PC-9 (cell line): ENCODE measurements at regions not wholly inside any gene's neighbourhood (a gene's known extent, or its start where the extent isn't known, plus 50 kb on each side); places are given as distances from the start of the nearest gene placed in this dataset.

Experiments used
- BruUV-seq: library from RNA; stranded (reverse); fragments of 400-500 nt; replicated peaks from 2 replicates; lab custom pipeline; 2021; lab: Mats Ljungman, UMichigan
- CTCF ChIA-PET: fragments of 300-600 bp; sonication (Branson Sonifier 250); formaldehyde crosslinking; loops from one replicate; lab custom pipeline; 2022; ENCODE audit warnings: antibody characterized with exemption; lab: Charles Lee
- POLR2A ChIA-PET: fragments of 300-600 bp; sonication (Branson Sonifier 250); formaldehyde crosslinking; loops from one replicate; lab custom pipeline; 2022; ENCODE audit warnings: antibody characterized with exemption; ENCODE audit not compliant: unreplicated experiment; lab: Charles Lee
- DNase-seq, 2 experiments: peaks; one replicate each; pipeline versions ENCODE4 v3.0.0 to v3.0.0-alpha.2; 2015 to 2022; ENCODE audit warnings: mixed read lengths in 1 of 2
- H2AFZ ChIP-seq: fragments of 200-600 bp; sonication (generic); 2 replicates; pipeline ENCODE4 v1.8.1; 2017; ENCODE audit warnings: antibody characterized with exemption
- H3F3A ChIP-seq: fragments of 200-600 bp; sonication (generic); 2 replicates; pipeline ENCODE4 v1.8.1; 2017; ENCODE audit warnings: antibody characterized with exemption, mild to moderate bottlenecking, low read depth; ENCODE audit not compliant: insufficient read depth
- H3K27ac ChIP-seq: fragments of 200-600 bp; sonication (generic); 2 replicates; pipeline ENCODE4 v1.6.1; 2016; ENCODE audit warnings: mixed run types
- H3K27me3 ChIP-seq: fragments of 200-600 bp; sonication (generic); 2 replicates; pipeline ENCODE4 v1.6.1; 2016; ENCODE audit warnings: low read depth, mixed run types; ENCODE audit not compliant: insufficient read depth
- H3K36me3 ChIP-seq: fragments of 200-600 bp; sonication (generic); 2 replicates; pipeline ENCODE4 v1.6.1; 2016; ENCODE audit warnings: low read depth, mixed run types
- H3K4me1 ChIP-seq: fragments of 200-600 bp; sonication (generic); replicated peaks from 2 replicates; pipeline ENCODE4 v1.6.1; 2016; ENCODE audit warnings: mixed run types; ENCODE audit not compliant: insufficient read depth
- H3K4me2 ChIP-seq: fragments of 200-600 bp; sonication (generic); 2 replicates; pipeline ENCODE4 v1.6.1; 2017; ENCODE audit warnings: mixed run types
- H3K4me3 ChIP-seq: fragments of 200-600 bp; sonication (generic); 2 replicates; pipeline ENCODE4 v1.6.1; 2016; ENCODE audit warnings: mixed run types
- H3K79me2 ChIP-seq: fragments of 200-600 bp; sonication (generic); 2 replicates; pipeline ENCODE4 v1.6.1; 2017; ENCODE audit warnings: low read depth, mixed run types
- H3K9me2 ChIP-seq: fragments of 200-600 bp; sonication (generic); 2 replicates; pipeline ENCODE4 v1.8.1; 2017; ENCODE audit warnings: mild to moderate bottlenecking; ENCODE audit not compliant: insufficient read depth
- H3K9me3 ChIP-seq: fragments of 200-600 bp; sonication (generic); 2 replicates; pipeline ENCODE4 v1.8.1; 2016; ENCODE audit warnings: low read depth; ENCODE audit not compliant: insufficient read depth
- H4K20me1 ChIP-seq: fragments of 200-600 bp; sonication (generic); 2 replicates; pipeline ENCODE4 v1.8.1; 2017; ENCODE audit not compliant: insufficient read depth
- EZH2 ChIP-seq: fragments of 200-600 bp; sonication (generic); IDR thresholded peaks from 2 replicates; pipeline ENCODE4 v1.8.0; 2017; ENCODE audit warnings: antibody characterized with exemption, low read depth
- intact Hi-C: fragments of 100-400 bp; cut with micrococcal nuclease; formaldehyde crosslinking; loops from one replicate; pipeline ENCODE4 v1.10.0; 2022; ENCODE audit not compliant: unreplicated experiment
- TF ChIP-seq, protein P1 (sequence below): fragments of 200-600 bp; sonication (generic); conservative IDR thresholded peaks from 2 replicates; pipeline ENCODE4 v1.6.1; 2017; ENCODE audit warnings: mixed run types, antibody characterized with exemption, mild to moderate bottlenecking, moderate library complexity

DNA sequence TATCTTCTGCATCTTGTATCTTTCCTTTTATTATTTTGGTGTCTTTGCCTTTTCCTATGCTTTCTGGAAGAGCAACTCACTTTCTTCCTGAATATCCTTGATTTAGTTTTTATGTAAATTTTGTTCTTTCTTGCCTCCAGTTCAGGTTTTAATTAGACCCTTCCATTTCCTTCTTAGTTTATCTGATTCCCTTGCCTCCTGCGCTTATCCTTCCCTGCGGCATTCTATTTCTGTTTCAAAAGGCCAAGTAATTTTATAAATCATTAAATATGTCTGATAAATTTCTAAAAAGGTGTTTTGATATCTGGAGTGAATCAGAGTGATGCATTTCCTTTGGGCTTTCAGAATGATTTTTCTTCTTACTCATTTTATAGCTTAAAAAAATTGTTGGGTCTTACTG is 167.7 kb upstream of the WDR11 start:
- Histone ChIP-seq H3K27me3 (no peaks in the 10 kb centered on the region), H3K4me3 (no peak overlapping the region), H3K36me3 (no peaks in the 10 kb centered on the region), H3K4me2 (no peak overlapping the region), H3K79me2 (no peaks in the 10 kb centered on the region), H4K20me1 (no peaks in the 10 kb centered on the region), H3K27ac (no peak overlapping the region), H2AFZ (no peak overlapping the region), H3K9me2 (no peaks in the 10 kb centered on the region), H3K4me1 (no peaks in the 10 kb centered on the region), H3F3A (no peaks in the 10 kb centered on the region), H3K9me3 (no peaks in the 10 kb centered on the region)
- ChIA-PET CTCF (no interaction called here), POLR2A (no interaction called here)
- DNase-seq = no peak
- no TSS peak for BruUV-seq
- TF ChIP-seq EZH2 = no peak
- TF ChIP-seq, protein P1, sequence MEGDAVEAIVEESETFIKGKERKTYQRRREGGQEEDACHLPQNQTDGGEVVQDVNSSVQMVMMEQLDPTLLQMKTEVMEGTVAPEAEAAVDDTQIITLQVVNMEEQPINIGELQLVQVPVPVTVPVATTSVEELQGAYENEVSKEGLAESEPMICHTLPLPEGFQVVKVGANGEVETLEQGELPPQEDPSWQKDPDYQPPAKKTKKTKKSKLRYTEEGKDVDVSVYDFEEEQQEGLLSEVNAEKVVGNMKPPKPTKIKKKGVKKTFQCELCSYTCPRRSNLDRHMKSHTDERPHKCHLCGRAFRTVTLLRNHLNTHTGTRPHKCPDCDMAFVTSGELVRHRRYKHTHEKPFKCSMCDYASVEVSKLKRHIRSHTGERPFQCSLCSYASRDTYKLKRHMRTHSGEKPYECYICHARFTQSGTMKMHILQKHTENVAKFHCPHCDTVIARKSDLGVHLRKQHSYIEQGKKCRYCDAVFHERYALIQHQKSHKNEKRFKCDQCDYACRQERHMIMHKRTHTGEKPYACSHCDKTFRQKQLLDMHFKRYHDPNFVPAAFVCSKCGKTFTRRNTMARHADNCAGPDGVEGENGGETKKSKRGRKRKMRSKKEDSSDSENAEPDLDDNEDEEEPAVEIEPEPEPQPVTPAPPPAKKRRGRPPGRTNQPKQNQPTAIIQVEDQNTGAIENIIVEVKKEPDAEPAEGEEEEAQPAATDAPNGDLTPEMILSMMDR = no peak
- intact Hi-C loops = no loop called here

DNA sequence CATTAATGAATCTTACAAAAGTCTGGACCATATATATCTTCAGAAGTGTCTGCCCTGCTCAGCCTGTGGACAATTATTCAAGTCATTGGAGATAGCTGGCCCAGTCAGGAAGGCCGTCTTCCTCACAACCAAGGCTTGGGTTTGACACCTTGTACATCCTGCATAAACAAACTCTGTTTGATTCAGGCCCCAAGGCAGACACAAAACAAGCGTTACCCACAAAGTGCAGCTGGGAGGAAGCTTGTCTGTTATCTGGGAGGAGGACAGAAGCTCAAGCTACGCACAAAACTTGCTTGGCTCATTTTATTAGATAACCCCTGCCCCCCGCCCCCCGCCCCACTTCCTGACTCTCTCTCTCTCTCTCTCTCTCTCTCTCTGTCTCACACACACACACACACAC is 166.9 kb upstream of the WDR11 start:
- TF ChIP-seq, protein P1 = no peak
- no peak for TF ChIP-seq EZH2
- H3K27ac ChIP-seq = no peak overlapping the region
- no peaks in the 10 kb centered on the region for H3F3A ChIP-seq
- H4K20me1 ChIP-seq = no peaks in the 10 kb centered on the region
- no peak overlapping the region for H2AFZ ChIP-seq
- H3K9me2 ChIP-seq = no peaks in the 10 kb centered on the region
- H3K79me2 ChIP-seq = no peaks in the 10 kb centered on the region
- H3K36me3 ChIP-seq = no peaks in the 10 kb centered on the region
- ChIA-PET POLR2A (no interaction called here), CTCF (no interaction called here)
- no peaks in the 10 kb centered on the region for H3K9me3 ChIP-seq
- intact Hi-C loops = no loop called here
- DNase-seq = no peak
- H3K4me2 ChIP-seq = no peak overlapping the region
- BruUV-seq = no TSS peak
- H3K4me1 ChIP-seq = no peaks in the 10 kb centered on the region
- no peak overlapping the region for H3K4me3 ChIP-seq
- H3K27me3 ChIP-seq = no peaks in the 10 kb centered on the region

DNA sequence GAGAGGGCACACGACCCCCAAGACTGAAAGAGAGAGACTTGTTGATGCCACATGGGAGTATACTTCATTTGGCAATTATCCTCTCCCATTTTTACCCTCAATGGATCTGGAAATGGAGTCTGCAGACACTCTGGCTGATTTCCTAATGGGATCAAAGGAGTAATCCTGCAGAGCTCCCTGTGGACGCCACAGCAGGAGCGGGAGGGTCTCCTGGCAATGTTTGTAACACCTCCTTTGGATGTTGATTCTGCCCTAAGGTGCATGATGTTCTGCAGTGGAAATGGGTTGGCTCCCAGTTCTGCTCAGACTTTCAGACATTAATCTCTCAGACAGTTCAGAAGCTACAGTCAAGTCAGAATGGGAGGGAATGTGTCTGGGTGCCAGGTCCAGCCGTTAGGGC is 166.0 kb upstream of the WDR11 start:
- ChIA-PET CTCF (no interaction called here), POLR2A (no interaction called here)
- BruUV-seq = no TSS peak
- Histone ChIP-seq H3K9me2 (no peaks in the 10 kb centered on the region), H3K27me3 (no peaks in the 10 kb centered on the region), H3F3A (no peaks in the 10 kb centered on the region), H3K4me1 (no peaks in the 10 kb centered on the region), H3K27ac (no peak overlapping the region), H3K4me3 (no peak overlapping the region), H3K9me3 (no peaks in the 10 kb centered on the region), H4K20me1 (no peaks in the 10 kb centered on the region), H3K79me2 (no peaks in the 10 kb centered on the region), H3K36me3 (no peaks in the 10 kb centered on the region), H2AFZ (no peak overlapping the region), H3K4me2 (no peak overlapping the region)
- DNase-seq = no peak
- TF ChIP-seq, protein P1 = no peak
- intact Hi-C loops = no loop called here
